ENCODE measurements at regions not wholly inside any gene's neighbourhood (a gene's known extent, or its start where the extent isn't known, plus 50 kb on each side); places are given as distances from the start of the nearest gene placed in this dataset.

DNA sequence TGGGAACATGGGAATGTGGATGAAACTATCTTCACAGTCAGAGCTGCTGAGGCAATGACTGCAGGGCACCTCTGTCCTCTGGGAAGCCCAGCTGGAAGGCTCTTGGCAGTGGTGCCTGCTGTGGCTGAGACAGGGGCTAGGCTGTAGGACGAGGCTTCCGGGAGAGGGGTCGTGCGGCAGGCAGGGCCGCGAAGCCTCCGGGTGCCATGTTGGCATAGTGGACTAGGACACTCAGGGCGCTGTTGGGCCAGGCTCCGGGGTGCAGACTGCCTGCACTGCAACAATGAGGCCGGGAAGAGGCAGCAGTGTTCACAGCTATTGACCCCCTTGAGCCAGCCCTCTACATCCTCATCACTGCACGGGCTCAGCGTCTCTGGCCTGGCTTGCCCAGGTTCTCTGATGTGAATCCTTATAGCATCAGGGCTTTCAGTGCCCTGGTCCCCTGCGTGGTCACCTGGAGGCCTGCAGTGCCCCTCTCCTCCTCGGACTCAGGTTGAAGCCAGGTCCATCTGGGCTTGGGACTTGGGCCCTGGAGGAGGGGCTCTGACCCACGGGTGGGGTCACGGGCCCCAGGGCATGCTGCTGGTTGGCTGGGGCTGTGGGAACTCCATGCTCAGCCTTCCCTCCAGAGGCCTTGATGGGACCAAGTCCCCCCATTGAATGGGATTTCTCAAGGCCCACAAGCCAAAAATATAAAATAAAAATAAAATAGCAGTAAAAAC, 91.6 kb downstream of the TNFRSF13B start:
- no peak for TF ChIP-seq EZH2 (IDR thresholded peaks at IDR 0.05; ENCODE audit: insufficient read depth, poor library complexity, severe bottlenecking)
- no peak for TF ChIP-seq EZH2phosphoT487 (IDR thresholded peaks at IDR 0.05; ENCODE audit: insufficient read depth, low read depth)
